ENCODE measurements at regions not wholly inside any gene's neighbourhood (a gene's known extent, or its start where the extent isn't known, plus 50 kb on each side); places are given as distances from the start of the nearest gene placed in this dataset.

- TF ChIP-seq ZNF501 (tag by site-specific recombination; IDR thresholded peaks at IDR 0.05) (no peak), ZNF433 (tag by site-specific recombination; IDR thresholded peaks at IDR 0.05; ENCODE audit: low read depth) (no peak), CTCF (tag by site-specific recombination; IDR thresholded peaks at IDR 0.05) (no peak), ZNF155 (tag by site-specific recombination; IDR thresholded peaks at IDR 0.05) (no peak), SP2 (tag by site-specific recombination; IDR thresholded peaks at IDR 0.05) (no peak), ZNF138 (tag by site-specific recombination; IDR thresholded peaks at IDR 0.05; ENCODE audit: borderline replicate concordance) (no peak), ZNF221 (tag by site-specific recombination; IDR thresholded peaks at IDR 0.05; ENCODE audit: borderline replicate concordance) (no peak), ZNF341 (tag by site-specific recombination; IDR thresholded peaks at IDR 0.05; ENCODE audit: low read depth) (no peak), ZNF426 (tag by site-specific recombination; IDR thresholded peaks at IDR 0.05) (no peak), ZNF211 (tag by site-specific recombination; IDR thresholded peaks at IDR 0.05; ENCODE audit: low read depth) (no peak), YY2 (tag by site-specific recombination; IDR thresholded peaks at IDR 0.05) (no peak), ZFP3 (tag by site-specific recombination; IDR thresholded peaks at IDR 0.05; ENCODE audit: low read depth) (no peak), ZNF280D (tag by site-specific recombination; IDR thresholded peaks at IDR 0.05) (no peak), SALL2 (tag by site-specific recombination; IDR thresholded peaks at IDR 0.05; ENCODE audit: borderline replicate concordance) (no peak)
These were observed 71.6 kb upstream of the GRIK3 start for GRCh38 chr1:37105911-37106310.

Data from HEK293 (cell line).